ENCODE measurements at regions not wholly inside any gene's neighbourhood (a gene's known extent, or its start where the extent isn't known, plus 50 kb on each side); places are given as distances from the start of the nearest gene placed in this dataset.

DNA sequence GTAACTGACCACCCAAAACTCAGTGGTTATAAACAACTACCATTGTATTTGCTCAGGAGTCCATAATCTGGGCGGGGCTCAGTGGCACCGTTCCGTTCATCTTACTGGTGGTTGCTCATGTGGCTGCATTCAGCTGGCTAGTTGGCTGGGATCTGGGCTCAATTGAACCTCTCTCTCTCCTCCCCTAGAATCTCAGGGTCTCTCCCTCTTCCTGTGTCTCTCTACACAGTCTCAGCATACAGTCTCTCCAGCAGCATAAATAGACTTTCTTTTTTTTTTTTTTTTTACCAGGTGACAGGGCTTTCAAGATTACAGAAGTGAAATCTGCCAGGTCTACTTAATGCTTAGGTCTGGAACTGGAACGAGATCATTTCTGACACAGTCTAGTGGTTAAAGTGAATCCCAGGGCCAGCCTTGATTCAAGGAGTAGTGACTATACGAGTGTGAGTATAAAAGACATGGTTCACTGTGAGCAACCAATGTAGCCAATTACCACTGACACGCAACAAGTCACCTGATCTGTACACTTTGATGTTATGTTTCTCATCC, 193.7 kb upstream of the ESRRG start:
- TF ChIP-seq POLR2A (IDR thresholded peaks at IDR 0.05; ENCODE audit: low read depth, low read length) = no peak
- no peak for TF ChIP-seq POLR2AphosphoS5 (IDR thresholded peaks at IDR 0.05; ENCODE audit: low read depth, low read length)

Measured in GM12892 (cell line).